Large intestine (tissue), 3 donors: ENCODE measurements at regions not wholly inside any gene's neighbourhood (a gene's known extent, or its start where the extent isn't known, plus 50 kb on each side); places are given as distances from the start of the nearest gene placed in this dataset.

Experiments
- DNase-seq, 2 donors: peaks; one replicate each; pipeline versions ENCODE4 v3.0.0 to v3.0.0-alpha.2; 2013
- H3K27ac ChIP-seq: one replicate; pipeline ENCODE4 v1.5.1; 2013; ENCODE audit warnings: low read length
- H3K27me3 ChIP-seq: 2 replicates; pipeline ENCODE4 v1.6.1; 2013; ENCODE audit warnings: low read length; ENCODE audit not compliant: control insufficient read depth, insufficient read depth
- H3K36me3 ChIP-seq: 2 replicates; pipeline ENCODE4 v1.6.1; 2013; ENCODE audit warnings: low read length; ENCODE audit not compliant: control insufficient read depth, insufficient read depth
- H3K4me1 ChIP-seq: one replicate; pipeline ENCODE4 v1.6.1; 2013; ENCODE audit warnings: low read length; ENCODE audit not compliant: control insufficient read depth, insufficient read depth
- H3K4me3 ChIP-seq: one replicate; pipeline ENCODE4 v1.5.1; 2013; ENCODE audit warnings: low read length
- H3K9me3 ChIP-seq: one replicate; pipeline ENCODE4 v1.6.1; 2013; ENCODE audit warnings: mild to moderate bottlenecking, low read depth, low read length, moderate library complexity; ENCODE audit not compliant: control insufficient read depth
- WGBS: methylation state at CpG from one replicate; pipeline ENCODE4 v1.1.5; 2013; ENCODE audit warnings: low lambda C conversion rate; ENCODE audit not compliant: insufficient coverage; 5-methylcytosine and 5-hydroxymethylcytosine counted together

DNA sequence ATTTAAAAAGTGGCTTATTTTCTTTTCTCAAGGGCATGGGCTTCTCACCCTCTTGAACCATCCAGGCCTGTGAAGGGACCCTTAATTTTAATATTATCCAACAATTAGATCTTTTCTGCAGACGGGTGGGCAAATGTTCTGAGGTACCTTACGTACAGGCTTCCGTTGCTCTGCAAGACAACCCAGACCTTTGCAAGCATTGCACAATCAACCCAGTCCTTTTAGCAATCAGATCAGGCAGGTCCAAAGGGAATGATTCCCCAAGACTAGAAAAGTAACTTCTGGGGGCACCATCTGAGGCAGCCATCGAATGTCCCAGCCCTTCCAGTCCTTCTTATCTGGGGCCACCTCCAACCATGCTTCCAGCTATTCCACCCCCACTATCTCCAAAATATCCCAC lies 67.3 kb upstream of the TACR3 start:
- H3K4me3 ChIP-seq: no peak overlapping the region
- H3K27ac ChIP-seq: no peak overlapping the region
- no peaks in the 10 kb centered on the region for H3K36me3 ChIP-seq
- H3K9me3 ChIP-seq: peaks cover 4% of the 10 kb centered on the region
- no peaks in the 10 kb centered on the region for H3K27me3 ChIP-seq
- no peak for DNase-seq
- no peaks in the 10 kb centered on the region for H3K4me1 ChIP-seq
- WGBS: 100% methylated on average over 1 of the region's 4 CpGs

DNA sequence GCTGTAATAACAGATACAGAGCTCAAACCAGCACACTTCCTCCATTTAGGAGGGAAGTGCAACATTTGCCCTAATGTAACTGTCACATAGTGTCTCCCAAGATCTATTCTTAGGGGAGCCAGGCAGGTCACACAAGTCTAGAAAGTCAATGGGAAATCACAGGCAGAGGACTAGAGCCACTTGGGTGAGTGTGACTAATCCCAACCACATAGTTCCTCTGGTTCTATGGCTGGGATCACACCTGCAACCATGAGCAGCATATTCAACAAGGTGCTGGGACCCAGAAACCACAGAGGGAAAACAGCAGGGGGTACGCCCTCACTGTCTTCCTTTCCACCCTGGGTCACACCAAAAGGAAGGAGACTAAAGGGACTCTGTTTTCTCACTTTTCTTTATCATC lies 66.8 kb upstream of the TACR3 start:
- Histone ChIP-seq H3K36me3 (no peaks in the 10 kb centered on the region), H3K27ac (no peak overlapping the region), H3K4me1 (no peaks in the 10 kb centered on the region), H3K9me3 (peaks cover 4% of the 10 kb centered on the region), H3K4me3 (no peak overlapping the region), H3K27me3 (no peaks in the 10 kb centered on the region)
- no CpG with 5 or more reads among the region's 1 CpG for WGBS
- no peak for DNase-seq

DNA sequence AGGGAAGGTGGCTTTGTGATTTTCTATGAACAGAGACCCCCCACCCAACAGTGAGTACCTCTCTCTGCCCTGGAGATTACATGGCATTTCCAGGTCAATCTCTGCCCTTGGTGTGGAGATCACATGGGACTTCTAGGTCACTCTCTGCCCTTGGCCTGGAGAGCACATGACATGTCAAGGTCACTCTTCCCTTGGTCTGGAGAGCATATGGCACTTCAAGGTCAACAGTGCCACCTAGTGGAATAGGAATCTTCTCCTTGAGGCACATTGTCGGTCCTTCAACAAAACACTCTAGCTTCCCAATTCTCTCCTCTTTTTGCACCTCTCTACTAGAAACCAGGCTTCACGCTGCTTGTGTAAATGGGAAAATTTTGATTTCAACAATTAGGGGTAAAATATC lies 66.2 kb upstream of the TACR3 start:
- DNase-seq: no peak
- H3K36me3 ChIP-seq: no peaks in the 10 kb centered on the region
- H3K27me3 ChIP-seq: no peaks in the 10 kb centered on the region
- WGBS: no CpG with 5 or more reads among the region's 2 CpGs
- H3K27ac ChIP-seq: no peak overlapping the region
- no peaks in the 10 kb centered on the region for H3K4me1 ChIP-seq
- no peak overlapping the region for H3K4me3 ChIP-seq
- peaks cover 4% of the 10 kb centered on the region for H3K9me3 ChIP-seq

DNA sequence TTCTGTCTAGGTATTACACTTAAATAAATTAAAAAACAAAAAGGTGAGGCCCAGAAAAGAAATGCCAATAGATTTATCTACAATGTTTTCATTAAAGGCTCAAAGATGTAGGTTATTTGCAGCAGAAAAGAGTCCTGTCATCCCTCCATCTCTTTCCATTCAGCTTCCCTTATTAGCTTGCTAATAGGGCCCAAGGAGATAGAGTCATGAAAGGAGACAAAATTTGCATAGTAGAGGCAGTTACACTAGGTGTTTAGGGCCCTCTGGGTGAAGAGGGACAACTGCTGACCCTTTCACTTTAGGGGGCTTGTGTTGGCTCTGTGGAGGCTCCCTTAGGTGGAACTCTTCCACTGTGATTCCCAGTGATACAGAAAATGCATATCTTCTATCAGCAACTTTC lies 58.4 kb upstream of the TACR3 start:
- Histone ChIP-seq H3K4me3 (no peak overlapping the region), H3K36me3 (no peaks in the 10 kb centered on the region), H3K27me3 (no peaks in the 10 kb centered on the region), H3K9me3 (no peaks in the 10 kb centered on the region), H3K27ac (no peak overlapping the region), H3K4me1 (no peaks in the 10 kb centered on the region)
- DNase-seq: no peak

DNA sequence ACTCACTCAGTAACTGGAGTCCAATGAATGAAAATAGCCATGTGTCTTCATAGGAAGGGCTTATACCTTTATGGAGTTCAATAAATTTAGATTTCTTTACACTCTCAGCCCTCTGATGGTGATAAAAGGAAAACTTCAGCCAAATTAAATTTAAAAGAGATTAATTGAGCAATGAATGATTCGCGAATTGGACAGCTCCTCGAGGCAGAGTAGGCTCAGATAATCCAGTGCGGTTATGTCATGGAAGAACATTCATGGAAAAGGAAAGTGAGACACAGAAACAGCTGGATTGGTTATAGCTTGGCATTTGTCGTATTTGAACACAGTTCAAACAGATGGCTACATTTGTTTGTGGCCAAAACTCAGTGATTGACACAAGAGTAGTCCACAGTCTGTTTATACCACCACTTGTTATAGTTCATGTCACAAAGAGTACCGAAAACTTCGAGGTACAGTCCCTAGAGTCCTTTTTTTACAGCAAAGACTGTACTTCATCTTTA lies 54.6 kb upstream of the TACR3 start:
- Histone ChIP-seq H3K4me1 (no peaks in the 10 kb centered on the region), H3K27me3 (no peaks in the 10 kb centered on the region), H3K27ac (no peak overlapping the region), H3K9me3 (no peaks in the 10 kb centered on the region), H3K4me3 (no peak overlapping the region), H3K36me3 (no peaks in the 10 kb centered on the region)
- DNase-seq: no peak
- 56% methylated on average over 3 of the region's 7 CpGs for WGBS

DNA sequence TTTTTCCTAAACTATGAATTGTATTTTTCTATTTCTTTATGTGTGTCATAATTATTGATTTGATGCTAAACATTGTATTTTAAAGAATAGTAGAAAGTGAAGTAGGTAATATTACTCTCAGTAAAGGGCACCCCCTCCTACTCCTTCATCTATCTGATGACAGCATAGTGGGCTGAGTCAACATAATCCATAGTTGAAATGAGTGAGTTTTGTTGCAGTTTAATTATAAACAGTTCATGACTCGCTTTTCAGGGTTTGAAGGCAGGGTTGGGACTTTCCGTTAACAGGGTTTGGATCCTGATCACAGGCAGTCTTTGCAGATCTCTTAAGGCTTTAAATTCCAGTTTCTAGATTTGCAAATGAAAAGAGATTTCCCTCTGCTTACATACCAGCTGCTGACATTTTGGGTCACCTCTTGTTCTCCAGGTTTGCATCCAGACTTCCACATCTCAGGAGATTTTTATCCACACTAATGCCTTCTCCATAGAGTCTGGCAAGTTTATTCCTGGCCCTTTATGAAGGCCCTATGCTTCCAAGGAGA lies 54.0 kb upstream of the TACR3 start:
- no peaks in the 10 kb centered on the region for H3K27me3 ChIP-seq
- WGBS: no CpG with 5 or more reads among the region's 2 CpGs
- H3K4me3 ChIP-seq: no peak overlapping the region

More for the DNA sequence above, 54.0 kb upstream of the TACR3 start:
- Histone ChIP-seq H3K36me3 (no peaks in the 10 kb centered on the region), H3K9me3 (no peaks in the 10 kb centered on the region), H3K4me1 (no peaks in the 10 kb centered on the region), H3K27ac (no peak overlapping the region)
- no peak for DNase-seq
